BE2C (cell line): ENCODE measurements at regions not wholly inside any gene's neighbourhood (a gene's known extent, or its start where the extent isn't known, plus 50 kb on each side); places are given as distances from the start of the nearest gene placed in this dataset.
"Not testable (repeated sequence)": the region's sequence is repeated elsewhere in the genome, so short reads cannot be mapped to it uniquely, and the experiment has no call there.

Experiments
- DNase-seq: peaks from one replicate; pipeline ENCODE4 v3.0.0-alpha.2; 2020
- H3K27me3 ChIP-seq: fragments of 250-450 bp; sonication (Bioruptor Pico); 2 replicates; pipeline ENCODE4 v1.5.1; 2020; ENCODE audit warnings: mild to moderate bottlenecking
- H3K36me3 ChIP-seq: fragments of 250-450 bp; sonication (Bioruptor Pico); 2 replicates; pipeline ENCODE4 v1.5.1; 2020; ENCODE audit warnings: mild to moderate bottlenecking
- H3K4me1 ChIP-seq: fragments of 250-450 bp; sonication (Bioruptor Pico); 2 replicates; pipeline ENCODE4 v1.5.1; 2020
- H3K4me3 ChIP-seq: 2 replicates; pipeline ENCODE4 v1.5.1; 2011; ENCODE audit warnings: low read depth, low read length
- H3K9me3 ChIP-seq: fragments of 250-450 bp; sonication (Bioruptor Pico); 2 replicates; pipeline ENCODE4 v1.5.1; 2020
- TF ChIP-seq, protein P1 (sequence below): IDR thresholded peaks from 2 replicates; pipeline ENCODE4 v1.5.1; 2012; ENCODE audit warnings: mild to moderate bottlenecking, low read depth, low read length

DNA sequence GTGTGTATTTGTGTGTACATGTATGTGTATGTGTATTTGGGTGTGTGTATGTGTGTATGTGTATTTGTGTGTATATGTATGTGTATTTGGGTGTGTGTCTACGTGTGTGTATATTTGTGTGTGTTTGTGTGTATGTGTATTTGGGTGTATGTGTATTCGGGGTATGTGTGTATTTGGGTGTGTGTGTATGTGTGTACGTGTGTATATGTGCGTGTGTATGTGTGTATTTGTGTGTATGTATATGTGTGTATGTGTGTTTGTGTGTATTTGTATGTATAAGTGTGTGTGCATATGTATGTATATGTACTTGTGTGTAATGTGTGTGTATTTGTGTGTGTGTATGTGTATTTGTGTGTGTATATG lies 62.0 kb downstream of the HAPSTR1 start:
- Histone ChIP-seq H3K4me3 (no peak overlapping the region), H3K36me3 (no peaks in the 10 kb centered on the region), H3K27me3 (no peaks in the 10 kb centered on the region; the same call in 1 of the 2 replicates), H3K4me1 (no peaks in the 10 kb centered on the region), H3K9me3 (no peaks in the 10 kb centered on the region)
- DNase-seq: no peak
- TF ChIP-seq, protein P1, sequence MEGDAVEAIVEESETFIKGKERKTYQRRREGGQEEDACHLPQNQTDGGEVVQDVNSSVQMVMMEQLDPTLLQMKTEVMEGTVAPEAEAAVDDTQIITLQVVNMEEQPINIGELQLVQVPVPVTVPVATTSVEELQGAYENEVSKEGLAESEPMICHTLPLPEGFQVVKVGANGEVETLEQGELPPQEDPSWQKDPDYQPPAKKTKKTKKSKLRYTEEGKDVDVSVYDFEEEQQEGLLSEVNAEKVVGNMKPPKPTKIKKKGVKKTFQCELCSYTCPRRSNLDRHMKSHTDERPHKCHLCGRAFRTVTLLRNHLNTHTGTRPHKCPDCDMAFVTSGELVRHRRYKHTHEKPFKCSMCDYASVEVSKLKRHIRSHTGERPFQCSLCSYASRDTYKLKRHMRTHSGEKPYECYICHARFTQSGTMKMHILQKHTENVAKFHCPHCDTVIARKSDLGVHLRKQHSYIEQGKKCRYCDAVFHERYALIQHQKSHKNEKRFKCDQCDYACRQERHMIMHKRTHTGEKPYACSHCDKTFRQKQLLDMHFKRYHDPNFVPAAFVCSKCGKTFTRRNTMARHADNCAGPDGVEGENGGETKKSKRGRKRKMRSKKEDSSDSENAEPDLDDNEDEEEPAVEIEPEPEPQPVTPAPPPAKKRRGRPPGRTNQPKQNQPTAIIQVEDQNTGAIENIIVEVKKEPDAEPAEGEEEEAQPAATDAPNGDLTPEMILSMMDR: no peak

DNA sequence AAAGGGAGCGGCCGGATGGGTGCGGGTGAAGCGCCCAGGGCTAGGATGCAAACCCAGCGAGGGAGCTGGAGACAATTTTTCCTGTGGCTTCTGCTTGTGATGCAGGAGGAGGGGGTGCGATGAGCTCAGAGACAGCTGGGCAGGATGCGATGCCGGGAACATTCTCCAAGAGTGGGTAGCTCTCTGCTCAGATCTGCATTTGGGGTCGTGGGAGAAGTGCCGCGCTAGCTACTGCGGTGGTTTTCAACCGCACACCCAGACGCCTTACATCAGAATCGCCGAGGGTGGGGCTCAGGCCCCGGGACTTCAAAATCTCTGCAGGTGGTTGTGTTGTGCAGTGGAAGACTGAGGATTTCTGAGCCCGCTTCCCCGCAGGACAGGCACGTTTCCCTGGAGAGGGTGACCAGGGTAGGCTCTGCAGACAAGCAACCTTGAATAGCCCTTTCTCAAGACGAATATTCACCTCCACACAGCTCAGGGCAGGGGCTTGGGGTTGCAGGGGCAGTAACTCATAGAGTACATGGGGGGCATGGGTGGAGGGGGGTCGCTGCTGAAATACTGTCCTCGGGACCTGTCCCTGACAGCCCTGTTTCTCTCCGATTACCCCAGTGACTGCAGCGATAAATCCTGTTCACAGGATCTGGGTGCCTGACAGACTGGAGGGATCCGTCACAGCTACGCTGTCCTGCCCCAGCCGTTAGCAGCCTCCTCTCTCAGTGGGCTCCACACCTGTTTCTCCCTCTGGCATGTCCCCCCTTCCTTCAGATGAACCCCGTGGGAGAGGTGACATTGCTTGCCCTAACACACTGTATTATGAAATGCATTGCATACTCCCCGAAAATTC lies 63.3 kb downstream of the HAPSTR1 start:
- H3K4me3 ChIP-seq: no peak overlapping the region
- no peak for DNase-seq
- no peaks in the 10 kb centered on the region for H3K4me1 ChIP-seq
- TF ChIP-seq, protein P1: no peak
- no peaks in the 10 kb centered on the region; the same call in 1 of the 2 replicates for H3K27me3 ChIP-seq
- no peaks in the 10 kb centered on the region for H3K36me3 ChIP-seq
- no peaks in the 10 kb centered on the region for H3K9me3 ChIP-seq

DNA sequence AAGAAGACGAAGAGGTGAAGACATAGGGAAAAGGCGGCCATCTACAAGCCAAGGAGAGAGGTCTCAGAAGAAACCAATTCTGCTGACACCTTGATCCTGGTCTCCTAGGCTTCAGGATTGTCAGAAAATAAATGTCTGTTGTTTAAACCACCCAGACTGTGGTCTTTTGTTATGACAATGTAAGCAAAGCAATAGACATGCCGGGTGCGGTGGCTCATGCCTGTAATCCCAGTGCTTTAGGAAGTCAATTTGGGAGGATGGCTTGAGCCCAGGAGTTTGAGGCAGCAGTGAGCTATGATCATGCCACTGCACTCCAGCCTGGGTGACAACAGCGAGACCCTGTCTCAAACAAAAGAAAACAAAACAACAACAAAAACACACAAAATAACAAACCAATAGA lies 64.4 kb downstream of the HAPSTR1 start:
- TF ChIP-seq, protein P1: no peak
- H3K4me3 ChIP-seq: no peak overlapping the region
- H3K36me3 ChIP-seq: no peaks in the 10 kb centered on the region
- H3K27me3 ChIP-seq: no peaks in the 10 kb centered on the region; the same call in 1 of the 2 replicates
- H3K4me1 ChIP-seq: no peaks in the 10 kb centered on the region
- DNase-seq: no peak
- no peaks in the 10 kb centered on the region for H3K9me3 ChIP-seq

DNA sequence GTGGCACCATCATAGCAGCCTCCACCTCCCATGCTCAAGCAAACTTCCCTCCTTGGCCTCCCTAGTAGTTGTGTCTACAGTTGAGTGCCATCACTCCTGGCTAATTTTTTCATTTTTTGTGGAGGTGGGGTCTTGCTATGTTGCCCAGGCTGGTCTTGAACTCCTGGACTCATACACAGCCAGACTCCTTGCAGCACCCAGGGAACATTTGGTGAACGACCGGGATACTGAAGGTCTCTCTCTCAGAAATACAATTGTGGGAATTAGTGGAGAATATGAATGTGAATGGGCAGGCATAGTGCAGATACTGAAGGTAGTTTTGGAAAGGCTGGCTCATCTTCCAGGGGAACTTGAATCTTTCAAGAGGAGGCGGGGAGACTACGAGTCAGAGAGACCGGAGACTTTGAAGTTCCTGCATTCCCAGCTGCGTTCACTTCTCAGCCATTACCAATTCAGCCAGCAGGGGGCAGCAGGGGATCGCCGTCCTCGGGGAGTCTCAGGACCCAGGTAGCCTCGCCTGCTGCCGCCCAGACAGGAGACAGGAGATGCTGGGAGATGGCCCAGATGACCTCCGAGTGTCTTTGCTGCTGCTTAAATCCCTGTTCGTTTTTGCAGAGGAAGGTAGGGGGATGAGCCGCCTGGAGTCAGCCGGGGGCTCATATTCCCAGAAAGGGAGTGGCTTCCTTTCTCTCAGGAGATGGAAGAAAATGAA lies 68.6 kb downstream of the HAPSTR1 start:
- Histone ChIP-seq H3K27me3 (no peaks in the 10 kb centered on the region; the same call in 1 of the 2 replicates), H3K9me3 (no peaks in the 10 kb centered on the region), H3K4me3 (no peak overlapping the region), H3K4me1 (no peaks in the 10 kb centered on the region), H3K36me3 (no peaks in the 10 kb centered on the region)
- peak; percentile 67 for DNase-seq
- TF ChIP-seq, protein P1: peak; percentile 88

DNA sequence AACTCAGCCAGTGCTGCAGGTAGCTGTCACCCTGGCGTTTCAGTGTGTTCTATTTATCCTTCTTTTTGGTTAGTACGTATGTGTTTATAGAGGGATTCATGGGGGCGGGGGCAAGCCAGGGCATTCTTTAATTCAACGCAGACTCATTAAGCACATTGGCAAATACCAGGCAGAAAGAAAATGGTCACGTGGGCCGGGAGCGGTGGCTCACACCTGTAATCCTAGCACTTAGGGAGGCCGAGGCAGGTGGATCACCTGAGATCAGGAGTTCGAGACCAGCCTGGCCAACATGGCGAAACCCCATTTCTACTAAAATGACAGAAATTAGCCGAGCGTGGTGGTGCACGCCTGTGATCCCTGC lies 69.1 kb downstream of the HAPSTR1 start:
- no peaks in the 10 kb centered on the region; the same call in 1 of the 2 replicates for H3K27me3 ChIP-seq
- no peak overlapping the region for H3K4me3 ChIP-seq
- DNase-seq: no peak
- H3K9me3 ChIP-seq: no peaks in the 10 kb centered on the region
- H3K36me3 ChIP-seq: no peaks in the 10 kb centered on the region
- H3K4me1 ChIP-seq: no peaks in the 10 kb centered on the region
- TF ChIP-seq, protein P1: no peak

DNA sequence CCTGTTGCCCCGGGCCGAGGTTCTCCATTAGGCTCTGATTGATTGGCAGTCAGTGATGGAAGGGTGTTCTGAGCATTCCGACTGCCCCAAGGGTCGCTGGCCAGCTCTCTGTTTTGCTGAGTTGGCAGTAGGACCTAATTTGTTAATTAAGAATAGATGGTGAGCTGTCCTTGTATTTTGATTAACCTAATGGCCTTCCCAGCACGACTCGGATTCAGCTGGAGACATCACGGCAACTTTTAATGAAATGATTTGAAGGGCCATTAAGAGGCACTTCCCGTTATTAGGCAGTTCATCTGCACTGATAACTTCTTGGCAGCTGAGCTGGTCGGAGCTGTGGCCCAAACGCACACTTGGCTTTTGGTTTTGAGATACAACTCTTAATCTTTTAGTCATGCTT lies 74.2 kb downstream of the HAPSTR1 start:
- Histone ChIP-seq H3K36me3 (no peaks in the 10 kb centered on the region), H3K27me3 (no peaks in the 10 kb centered on the region), H3K4me1 (no peaks in the 10 kb centered on the region), H3K9me3 (no peaks in the 10 kb centered on the region), H3K4me3 (no peak overlapping the region)
- no peak for DNase-seq
- TF ChIP-seq, protein P1: no peak

DNA sequence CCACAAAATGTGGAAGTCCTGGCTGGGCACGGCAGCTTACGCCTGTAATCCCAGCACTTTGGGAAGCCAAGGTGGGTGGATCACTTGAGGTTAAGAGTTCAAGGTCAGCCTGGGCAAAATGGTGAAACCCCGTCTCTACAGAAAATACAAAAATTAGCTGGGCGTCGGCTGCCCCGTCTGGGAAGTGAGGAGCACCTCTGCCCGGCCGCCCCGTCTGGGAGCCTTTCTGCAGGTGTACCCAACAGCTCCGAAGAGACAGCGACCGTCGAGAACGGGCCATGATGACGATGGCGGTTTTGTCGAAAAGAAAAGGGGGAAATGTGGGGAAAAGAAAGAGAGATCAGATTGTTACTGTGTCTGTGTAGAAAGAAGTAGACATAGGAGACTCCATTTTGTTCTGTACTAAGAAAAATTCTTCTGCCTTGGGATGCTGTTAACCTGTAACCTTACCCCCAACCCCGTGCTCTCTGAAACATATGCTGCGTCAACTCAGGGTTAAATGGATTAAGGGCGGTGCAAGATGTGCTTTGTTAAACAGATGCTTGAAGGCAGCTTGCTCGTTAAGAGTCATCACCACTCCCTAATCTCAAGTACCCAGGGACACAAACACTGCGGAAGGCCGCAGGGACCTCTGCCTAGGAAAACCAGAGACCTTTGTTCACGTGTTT lies 75.0 kb downstream of the HAPSTR1 start:
- not testable (repeated sequence) for H3K9me3 ChIP-seq, H3K27me3 ChIP-seq, H3K4me1 ChIP-seq, H3K36me3 ChIP-seq, DNase-seq, H3K4me3 ChIP-seq
